ENCODE measurements at regions not wholly inside any gene's neighbourhood (a gene's known extent, or its start where the extent isn't known, plus 50 kb on each side); places are given as distances from the start of the nearest gene placed in this dataset.

GRCh38 chrX:45447995-45448394, 247.3 kb upstream of the DIPK2B start:
- TF ChIP-seq CTCF (IDR thresholded peaks at IDR 0.05) (no peak), POLR2A (IDR thresholded peaks at IDR 0.05) (no peak)

All from thyroid gland (tissue), 4 donors.